IMR-90 (cell line): ENCODE measurements at regions not wholly inside any gene's neighbourhood (a gene's known extent, or its start where the extent isn't known, plus 50 kb on each side); places are given as distances from the start of the nearest gene placed in this dataset.

Experiments
- CTCF ChIP-seq: conservative IDR thresholded peaks from 2 replicates; pipeline ENCODE4 v1.5.1; 2012; ENCODE audit warnings: mild to moderate bottlenecking, low read depth, low read length, improper control_type of control experiment
- NFE2L2 ChIP-seq: fragments of 150-350 bp; IDR thresholded peaks from 2 replicates; pipeline ENCODE4 v1.6.1; 2016; ENCODE audit warnings: low read depth, mild to moderate bottlenecking, low read length
- POLR2A ChIP-seq: IDR thresholded peaks from 2 replicates; pipeline ENCODE4 v1.6.1; 2012; ENCODE audit warnings: mild to moderate bottlenecking, low read depth, low read length
- RFX5 ChIP-seq: IDR thresholded peaks from 2 replicates; pipeline ENCODE4 v1.8.0; 2012; ENCODE audit warnings: low read depth, mild to moderate bottlenecking, low read length, moderate library complexity

GRCh38 chr16:62100651-62101050, 64.4 kb upstream of the CDH8 start:
- no peak for TF ChIP-seq RFX5
- no peak for TF ChIP-seq CTCF
- no peak for TF ChIP-seq POLR2A
- TF ChIP-seq NFE2L2 = no peak
